Osteocyte (in vitro differentiated cells): ENCODE measurements at regions not wholly inside any gene's neighbourhood (a gene's known extent, or its start where the extent isn't known, plus 50 kb on each side); places are given as distances from the start of the nearest gene placed in this dataset.
"Not testable (repeated sequence)": the region's sequence is repeated elsewhere in the genome, so short reads cannot be mapped to it uniquely, and the experiment has no call there.

Experiments used
- DNase-seq: peaks from one replicate; pipeline ENCODE4 v3.0.0; 2021; ENCODE audit warnings: mixed read lengths; ENCODE audit not compliant: unreplicated experiment; ENCODE audit errors: extremely low spot score
- H3K27ac Mint-ChIP-seq: one replicate; pipeline ENCODE4 v1.8.0; 2021; ENCODE audit warnings: mild to moderate bottlenecking, mixed read lengths; ENCODE audit not compliant: unreplicated experiment
- H3K27me3 Mint-ChIP-seq: one replicate; pipeline ENCODE4 v1.8.0; 2021; ENCODE audit warnings: mixed read lengths; ENCODE audit not compliant: unreplicated experiment
- H3K36me3 Mint-ChIP-seq: one replicate; pipeline ENCODE4 v1.8.0; 2021; ENCODE audit warnings: mixed read lengths; ENCODE audit not compliant: unreplicated experiment
- H3K4me1 Mint-ChIP-seq: one replicate; pipeline ENCODE4 v1.8.0; 2021; ENCODE audit warnings: mixed read lengths; ENCODE audit not compliant: unreplicated experiment
- H3K4me3 Mint-ChIP-seq: one replicate; pipeline ENCODE4 v1.8.0; 2021; ENCODE audit warnings: mild to moderate bottlenecking, moderate library complexity, mixed read lengths; ENCODE audit not compliant: unreplicated experiment
- H3K9me3 Mint-ChIP-seq: one replicate; pipeline ENCODE4 v1.8.0; 2021; ENCODE audit warnings: mixed read lengths; ENCODE audit not compliant: unreplicated experiment
- TF ChIP-seq, protein P1 (sequence below): fragments of 200-600 bp; sonication (generic); IDR thresholded peaks from 2 replicates; pipeline ENCODE4 v1.5.0; 2021; ENCODE audit warnings: antibody characterized with exemption, mild to moderate bottlenecking, moderate library complexity

DNA sequence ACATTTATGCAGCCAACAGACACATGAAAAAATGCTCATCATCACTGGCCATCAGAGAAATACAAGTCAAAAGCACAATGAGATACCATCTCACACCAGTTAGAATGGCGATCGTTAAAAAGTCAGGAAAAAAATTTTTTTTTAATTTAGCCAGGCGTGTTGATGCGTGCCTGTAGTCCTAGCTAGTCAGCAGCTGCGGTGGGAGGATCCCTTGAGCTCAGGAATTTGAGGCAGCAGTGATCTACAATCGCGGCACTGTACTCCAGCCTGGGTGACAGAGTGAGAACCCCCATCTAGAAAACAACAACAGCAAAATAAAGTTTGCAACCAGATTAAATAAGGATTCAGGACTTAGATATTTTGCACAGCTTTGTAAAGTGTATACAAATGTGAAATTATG lies 65.7 kb upstream of the ALG13 start:
- DNase-seq, result no peak
- peaks cover 3% of the 10 kb centered on the region for H3K27me3 Mint-ChIP-seq
- H3K4me3 Mint-ChIP-seq, result no peak overlapping the region
- H3K4me1 Mint-ChIP-seq, result no peaks in the 10 kb centered on the region
- peaks cover 2% of the 10 kb centered on the region for H3K9me3 Mint-ChIP-seq
- no peaks in the 10 kb centered on the region for H3K36me3 Mint-ChIP-seq
- TF ChIP-seq, protein P1, sequence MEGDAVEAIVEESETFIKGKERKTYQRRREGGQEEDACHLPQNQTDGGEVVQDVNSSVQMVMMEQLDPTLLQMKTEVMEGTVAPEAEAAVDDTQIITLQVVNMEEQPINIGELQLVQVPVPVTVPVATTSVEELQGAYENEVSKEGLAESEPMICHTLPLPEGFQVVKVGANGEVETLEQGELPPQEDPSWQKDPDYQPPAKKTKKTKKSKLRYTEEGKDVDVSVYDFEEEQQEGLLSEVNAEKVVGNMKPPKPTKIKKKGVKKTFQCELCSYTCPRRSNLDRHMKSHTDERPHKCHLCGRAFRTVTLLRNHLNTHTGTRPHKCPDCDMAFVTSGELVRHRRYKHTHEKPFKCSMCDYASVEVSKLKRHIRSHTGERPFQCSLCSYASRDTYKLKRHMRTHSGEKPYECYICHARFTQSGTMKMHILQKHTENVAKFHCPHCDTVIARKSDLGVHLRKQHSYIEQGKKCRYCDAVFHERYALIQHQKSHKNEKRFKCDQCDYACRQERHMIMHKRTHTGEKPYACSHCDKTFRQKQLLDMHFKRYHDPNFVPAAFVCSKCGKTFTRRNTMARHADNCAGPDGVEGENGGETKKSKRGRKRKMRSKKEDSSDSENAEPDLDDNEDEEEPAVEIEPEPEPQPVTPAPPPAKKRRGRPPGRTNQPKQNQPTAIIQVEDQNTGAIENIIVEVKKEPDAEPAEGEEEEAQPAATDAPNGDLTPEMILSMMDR, result no peak
- H3K27ac Mint-ChIP-seq, result no peak overlapping the region

DNA sequence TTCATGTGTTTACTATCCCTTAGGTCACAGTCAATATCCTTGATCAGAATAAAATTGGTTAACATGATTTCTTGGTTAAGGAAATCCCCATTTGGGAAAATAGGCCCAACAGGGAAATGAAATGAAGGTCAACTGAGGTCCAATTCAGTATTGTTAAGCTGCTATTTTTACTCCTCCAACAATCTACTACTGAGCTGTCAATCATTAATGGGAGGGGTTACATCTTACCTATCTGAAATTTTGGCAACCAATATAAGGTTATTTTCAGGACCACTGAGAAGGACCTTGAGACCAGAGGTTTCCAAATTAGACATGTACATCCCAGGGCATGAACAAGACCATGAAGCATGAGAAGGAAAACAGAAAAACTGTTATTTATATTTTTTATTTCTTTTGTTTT lies 64.2 kb upstream of the ALG13 start:
- DNase-seq, result no peak
- Mint-ChIP-seq H3K27me3 (no peaks in the 10 kb centered on the region), H3K4me1 (no peaks in the 10 kb centered on the region), H3K36me3 (no peaks in the 10 kb centered on the region), H3K27ac (no peak overlapping the region), H3K4me3 (no peak overlapping the region), H3K9me3 (peaks cover 8% of the 10 kb centered on the region)
- TF ChIP-seq, protein P1, result no peak

DNA sequence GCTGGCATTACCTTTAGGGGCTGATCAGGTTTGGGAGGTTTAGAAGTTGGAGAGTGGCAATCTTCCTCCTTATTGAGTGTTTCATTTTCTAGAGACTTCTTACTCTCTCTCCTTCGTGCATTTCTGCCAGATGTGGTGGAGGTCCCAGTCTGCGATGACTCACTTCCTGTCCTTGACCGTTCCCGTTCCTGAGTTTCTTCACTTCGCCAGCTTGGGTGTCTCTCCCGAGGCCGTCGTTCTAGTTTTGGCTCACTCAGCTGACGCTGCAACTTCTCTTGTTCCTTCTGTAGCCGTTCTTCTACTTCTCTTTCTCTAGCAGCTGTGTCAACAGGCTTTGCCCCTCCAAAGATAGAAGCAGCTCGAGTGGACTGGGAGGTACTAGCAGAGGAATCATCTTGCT lies 60.9 kb upstream of the ALG13 start:
- not testable (repeated sequence) for H3K27me3 Mint-ChIP-seq, H3K36me3 Mint-ChIP-seq, H3K27ac Mint-ChIP-seq, H3K4me1 Mint-ChIP-seq, DNase-seq, H3K4me3 Mint-ChIP-seq
- peaks cover 11% of the 10 kb centered on the region for H3K9me3 Mint-ChIP-seq

DNA sequence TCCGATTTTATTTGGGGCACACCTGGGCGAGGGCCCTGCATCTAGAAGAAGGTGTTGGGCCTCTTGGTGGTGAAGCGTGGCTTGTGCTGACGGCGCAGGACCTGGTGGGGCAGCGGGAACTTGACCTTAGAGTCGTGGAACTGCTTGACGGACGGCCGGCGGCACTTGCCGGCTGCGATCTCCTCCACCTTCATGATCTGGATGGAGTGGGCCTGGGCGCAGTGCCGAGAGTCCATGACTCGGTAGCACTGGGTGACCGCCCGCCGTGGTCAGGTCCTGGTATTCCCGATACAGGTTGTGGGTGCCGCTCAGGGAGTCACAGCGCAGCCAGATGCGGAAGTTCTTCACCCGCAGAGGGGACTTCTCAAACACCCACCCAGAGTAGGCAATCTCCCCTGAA lies 56.8 kb upstream of the ALG13 start:
- DNase-seq, result peak; percentile 85
- TF ChIP-seq, protein P1, result no peak
- Mint-ChIP-seq H3K36me3 (no peaks in the 10 kb centered on the region), H3K27ac (no peak overlapping the region), H3K9me3 (peaks cover 11% of the 10 kb centered on the region), H3K4me3 (no peak overlapping the region), H3K27me3 (no peaks in the 10 kb centered on the region), H3K4me1 (no peaks in the 10 kb centered on the region)

DNA sequence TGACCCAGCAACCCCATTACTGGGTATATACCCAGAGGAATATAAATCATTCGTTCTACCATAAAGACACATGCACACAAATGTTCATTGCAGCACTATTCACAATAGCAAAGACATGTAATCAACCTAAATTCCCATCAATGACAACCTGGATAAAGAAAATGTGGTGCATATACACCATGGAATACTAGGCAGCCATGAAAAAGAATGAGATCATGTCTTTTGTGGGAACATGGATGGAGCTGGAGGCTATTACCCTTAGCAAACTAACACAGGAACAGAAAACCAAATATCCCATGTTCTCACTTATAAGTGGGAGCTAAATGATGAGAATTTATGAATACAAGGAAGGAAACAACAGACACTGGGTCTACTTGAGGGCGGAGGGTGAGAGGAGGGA lies 53.7 kb upstream of the ALG13 start:
- H3K9me3 Mint-ChIP-seq, H3K27ac Mint-ChIP-seq, H3K4me3 Mint-ChIP-seq, H3K27me3 Mint-ChIP-seq, H3K36me3 Mint-ChIP-seq, DNase-seq, H3K4me1 Mint-ChIP-seq: not testable (repeated sequence)
